Kidney epithelial cell (primary cell): ENCODE measurements at regions not wholly inside any gene's neighbourhood (a gene's known extent, or its start where the extent isn't known, plus 50 kb on each side); places are given as distances from the start of the nearest gene placed in this dataset.

Source experiments
- DNase-seq: peaks from one replicate; pipeline ENCODE4 v3.0.0-alpha.2; 2010; ENCODE audit warnings: low read depth
- H3K27me3 ChIP-seq: 2 replicates; pipeline ENCODE4 v1.6.0; 2011; ENCODE audit warnings: low read length; ENCODE audit not compliant: control insufficient read depth, insufficient read depth
- H3K36me3 ChIP-seq: 2 replicates; pipeline ENCODE4 v1.5.1; 2011; ENCODE audit warnings: low read length; ENCODE audit not compliant: control insufficient read depth, insufficient read depth
- H3K4me3 ChIP-seq: 2 replicates; pipeline ENCODE4 v1.5.1; 2011; ENCODE audit warnings: low read depth, mild to moderate bottlenecking, control low read depth, low read length
- CTCF ChIP-seq: IDR thresholded peaks from 2 replicates; pipeline ENCODE4 v1.5.1; 2011; ENCODE audit warnings: mild to moderate bottlenecking, moderate library complexity, low read length, control low read depth, inconsistent platforms; ENCODE audit not compliant: insufficient read depth, poor library complexity, severe bottlenecking

GRCh38 chr16:86095906-86096485, 197.0 kb downstream of the IRF8 start:
- no peak for TF ChIP-seq CTCF
- DNase-seq: no peak
- H3K27me3 ChIP-seq: no peaks in the 10 kb centered on the region
- H3K4me3 ChIP-seq: no peak overlapping the region
- no peaks in the 10 kb centered on the region for H3K36me3 ChIP-seq

- no peaks in the 10 kb centered on the region for H3K27me3 ChIP-seq
- TF ChIP-seq CTCF: no peak
- no peaks in the 10 kb centered on the region for H3K36me3 ChIP-seq
- no peak for DNase-seq
- no peak overlapping the region for H3K4me3 ChIP-seq
These were observed 197.9 kb downstream of the IRF8 start for GRCh38 chr16:86096850-86097249.

- no peaks in the 10 kb centered on the region for H3K36me3 ChIP-seq
- no peak overlapping the region for H3K4me3 ChIP-seq
- no peaks in the 10 kb centered on the region for H3K27me3 ChIP-seq
- DNase-seq: no peak
- TF ChIP-seq CTCF: no peak
These were observed 200.4 kb downstream of the IRF8 start for GRCh38 chr16:86099326-86099725.

DNA sequence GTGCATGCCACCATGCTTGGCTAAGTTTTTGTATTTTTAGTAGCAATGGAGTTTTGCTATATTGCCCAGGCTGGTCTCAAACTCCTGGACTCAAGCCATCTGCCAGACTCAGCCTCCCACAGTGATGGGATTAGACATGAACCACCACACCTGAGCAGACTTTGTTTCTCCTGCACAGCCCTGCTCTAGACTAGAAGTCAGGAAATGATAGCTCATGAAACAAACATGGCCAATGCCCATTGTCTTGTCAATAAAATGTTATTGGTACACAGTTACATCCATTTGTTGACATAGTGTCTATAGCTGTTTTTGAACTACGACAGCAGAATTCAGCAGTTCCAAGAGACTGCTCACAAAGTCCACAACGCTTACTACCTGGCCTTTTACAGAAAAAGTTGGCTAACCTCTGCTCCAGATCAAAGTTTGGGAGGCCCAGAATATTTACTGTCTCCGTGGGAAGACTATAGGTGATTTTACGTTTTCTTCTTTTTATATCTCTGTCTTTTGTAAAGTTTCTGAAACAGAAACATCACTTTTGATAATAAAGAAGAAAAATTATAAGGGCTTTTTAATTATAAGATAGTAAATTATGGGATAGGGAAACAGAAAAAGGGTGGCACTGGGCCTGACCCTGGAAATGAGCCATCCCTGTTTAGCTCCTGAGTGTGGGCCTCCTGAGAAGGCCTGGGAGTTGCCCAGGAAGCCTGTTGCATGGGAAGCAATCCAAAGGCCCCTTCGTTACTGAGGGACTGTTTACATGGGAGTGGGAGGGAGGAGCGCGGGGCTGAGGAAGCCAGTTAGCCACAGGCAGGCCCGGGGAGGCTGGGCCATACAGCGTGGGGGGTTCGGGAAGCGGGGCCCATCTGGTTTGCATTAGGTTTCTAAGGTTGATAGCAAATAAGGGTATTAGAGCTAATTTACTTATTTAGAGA, 201.5 kb downstream of the IRF8 start:
- Histone ChIP-seq H3K27me3 (no peaks in the 10 kb centered on the region), H3K4me3 (no peak overlapping the region), H3K36me3 (no peaks in the 10 kb centered on the region)
- no peak for DNase-seq
- no peak for TF ChIP-seq CTCF

DNA sequence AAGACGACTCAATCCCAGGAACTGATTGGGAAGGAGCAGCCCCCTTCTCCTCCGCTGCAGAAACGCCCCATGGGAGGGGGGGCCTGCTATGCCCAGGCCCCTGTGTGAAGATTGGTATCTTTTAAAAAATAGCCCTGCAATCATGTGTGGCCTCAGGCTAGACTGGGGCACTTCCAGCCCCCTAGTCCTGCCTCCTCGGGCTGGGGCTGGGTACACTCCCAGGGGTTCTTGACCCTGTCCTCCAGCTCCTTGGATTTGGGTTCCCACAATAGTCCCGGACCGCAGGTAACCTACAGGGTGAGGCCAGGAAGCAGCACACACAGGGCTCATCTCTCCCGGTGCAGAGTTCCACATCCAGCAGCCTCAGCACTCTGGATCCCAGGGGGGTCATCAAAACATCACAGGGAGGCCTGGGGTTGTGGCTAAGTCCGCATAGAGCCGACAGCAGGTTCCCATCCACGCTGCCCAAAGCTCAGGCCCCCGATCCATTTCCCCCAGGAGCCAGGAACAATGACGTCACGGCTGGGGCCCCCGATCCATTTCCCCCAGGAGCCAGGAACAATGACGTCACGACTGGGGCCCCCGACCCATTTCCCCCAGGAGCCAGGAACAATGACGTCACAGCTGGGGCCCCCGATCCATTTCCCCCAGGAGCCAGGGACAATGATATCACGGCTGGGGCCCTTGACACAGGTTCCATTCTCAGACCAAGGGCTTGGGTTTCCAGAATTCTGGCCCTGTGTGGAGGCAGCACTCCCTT, 202.4 kb downstream of the IRF8 start:
- H3K36me3 ChIP-seq: no peaks in the 10 kb centered on the region
- no peak for TF ChIP-seq CTCF
- H3K4me3 ChIP-seq: no peak overlapping the region
- H3K27me3 ChIP-seq: no peaks in the 10 kb centered on the region
- no peak for DNase-seq
